KBM-7 (cell line): ENCODE measurements at regions not wholly inside any gene's neighbourhood (a gene's known extent, or its start where the extent isn't known, plus 50 kb on each side); places are given as distances from the start of the nearest gene placed in this dataset.

ENCODE experiments used
- DNase-seq: peaks from one replicate; pipeline ENCODE4 v3.0.0-alpha.2; 2015
- in situ Hi-C: fragments of 300-500 bp; cut with MboI; formaldehyde crosslinking; loops from 2 replicates; pipeline ENCODE4 v1.14.3; 2020; ENCODE audit warnings: low sequenced_read_pairs, low pct_unique_long_range_greater_than_20kb, mixed read lengths

- in situ Hi-C loops: no loop called here
- DNase-seq: no peak
Measured at GRCh38 chr3:146313746-146314111, 62.8 kb upstream of the PLSCR4 start.

- in situ Hi-C loops: no loop called here
Measured at GRCh38 chr3:146313031-146313745, 62.3 kb upstream of the PLSCR4 start.

DNA sequence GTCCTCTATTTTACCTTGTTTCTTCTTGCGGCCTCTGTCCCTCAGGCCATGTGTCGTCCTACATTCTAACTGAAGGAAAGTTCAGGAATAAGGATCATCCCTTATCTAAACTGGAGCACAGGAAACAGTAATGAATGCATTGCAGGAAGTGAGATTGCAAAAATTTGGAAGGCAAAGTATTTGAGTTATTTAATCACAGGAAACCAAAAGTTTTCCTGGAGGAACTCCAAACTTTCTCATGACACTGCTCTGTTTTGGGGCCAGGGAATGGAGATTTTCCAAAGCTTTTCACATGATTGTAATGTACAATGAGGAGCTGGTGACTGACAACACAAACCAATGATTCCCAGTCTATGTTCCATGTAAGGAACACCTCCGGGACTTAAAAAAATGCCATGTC is 57.8 kb upstream of the PLSCR4 start:
- in situ Hi-C loops: no loop called here
- no peak for DNase-seq

More at GRCh38 chr3:146313031-146313745, 62.3 kb upstream of the PLSCR4 start:
- no peak for DNase-seq

GRCh38 chr3:146308222-146308621 is 57.3 kb upstream of the PLSCR4 start:
- no peak for DNase-seq
- in situ Hi-C loops: no loop called here

DNA sequence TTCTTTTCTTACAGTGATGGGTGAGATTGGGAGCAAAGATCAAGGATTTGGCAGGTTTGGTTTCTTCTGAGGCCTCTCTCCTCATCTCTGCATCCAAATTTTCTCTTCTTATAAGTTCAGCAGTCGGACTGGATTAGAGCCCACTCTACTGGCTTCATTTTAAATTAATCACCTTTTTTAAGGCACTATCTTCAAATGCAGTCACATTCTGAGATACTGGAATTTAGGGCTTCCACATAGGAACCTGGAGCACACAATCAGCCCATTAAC is 56.5 kb upstream of the PLSCR4 start:
- DNase-seq: no peak
- in situ Hi-C loops: no loop called here

DNA sequence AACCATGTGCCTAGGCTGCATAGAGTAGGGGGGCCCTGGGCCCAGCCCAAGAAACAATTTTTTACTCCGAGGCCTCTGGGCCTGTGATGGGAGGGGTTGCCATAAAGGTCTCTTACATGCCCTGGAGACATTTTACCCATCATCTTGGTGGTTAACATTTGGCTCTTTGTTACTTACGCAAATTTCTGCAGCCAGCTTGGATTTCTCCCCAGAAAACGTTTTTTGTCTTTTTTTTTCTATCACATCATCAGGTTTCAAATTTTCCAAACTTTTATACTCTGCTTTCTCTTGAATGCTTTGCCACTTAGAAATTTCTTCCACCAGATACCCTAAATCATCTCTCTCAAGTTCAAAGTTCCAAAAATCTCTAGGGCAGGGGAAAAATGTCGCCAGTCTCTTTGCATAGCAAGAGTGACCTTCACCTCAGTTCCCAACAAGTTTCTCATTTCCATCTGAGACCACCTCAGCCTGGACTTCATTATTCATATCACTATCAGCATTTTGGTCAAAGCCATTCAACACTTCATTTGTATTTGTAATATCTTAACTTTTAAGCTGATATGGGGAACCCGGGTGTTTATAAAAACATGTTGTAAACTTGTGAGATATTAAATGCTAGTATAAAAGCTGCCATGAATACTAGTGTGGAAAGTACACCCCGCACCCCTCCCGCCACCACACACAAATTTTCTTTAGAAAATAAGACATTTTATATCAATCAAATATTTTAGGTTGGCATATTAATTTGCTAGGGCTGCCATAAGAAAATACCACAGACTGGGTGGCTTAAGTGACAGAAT is 56.0 kb upstream of the PLSCR4 start:
- DNase-seq: no peak

GRCh38 chr3:146305808-146306423 is 55.0 kb upstream of the PLSCR4 start:
- in situ Hi-C loops: no loop called here
- DNase-seq: no peak

More for the DNA sequence above, 56.0 kb upstream of the PLSCR4 start:
- in situ Hi-C loops: no loop called here

- DNase-seq: no peak
- in situ Hi-C loops: no loop called here
Measured at GRCh38 chr3:146300768-146301167, 49.9 kb upstream of the PLSCR4 start.
